BLaER1 (cell line): ENCODE measurements at regions not wholly inside any gene's neighbourhood (a gene's known extent, or its start where the extent isn't known, plus 50 kb on each side); places are given as distances from the start of the nearest gene placed in this dataset.

Experiments
- H3K27ac ChIP-seq: shearing (Covaris generic); formaldehyde crosslinking; 2 replicates; pipeline ENCODE4 v1.8.1; 2022
- H3K27me3 ChIP-seq: shearing (Covaris generic); formaldehyde crosslinking; 2 replicates; pipeline ENCODE4 v1.8.1; 2022
- H3K36me3 ChIP-seq: shearing (Covaris generic); formaldehyde crosslinking; 2 replicates; pipeline ENCODE4 v1.8.1; 2022
- H3K4me1 ChIP-seq: shearing (Covaris generic); formaldehyde crosslinking; 2 replicates; pipeline ENCODE4 v1.8.1; 2022
- H3K4me2 ChIP-seq: shearing (Covaris generic); formaldehyde crosslinking; 2 replicates; pipeline ENCODE4 v1.8.1; 2022
- H3K4me3 ChIP-seq: shearing (Covaris generic); formaldehyde crosslinking; 2 replicates; pipeline ENCODE4 v1.8.1; 2022
- H3K9ac ChIP-seq: shearing (Covaris generic); formaldehyde crosslinking; 2 replicates; pipeline ENCODE4 v1.8.1; 2022
- H3K9me3 ChIP-seq: shearing (Covaris generic); formaldehyde crosslinking; 2 replicates; pipeline ENCODE4 v1.8.1; 2022
- H4K20me1 ChIP-seq: shearing (Covaris generic); formaldehyde crosslinking; 2 replicates; pipeline ENCODE4 v1.8.1; 2022
- Cebpa-rat ChIP-seq: shearing (Covaris generic); IDR thresholded peaks from 2 replicates; pipeline ENCODE4 v1.8.1; 2022

- TF ChIP-seq Cebpa-rat = no peak
- Histone ChIP-seq H3K27me3 (no peaks in the 10 kb centered on the region), H3K9ac (no peak overlapping the region), H3K9me3 (no peaks in the 10 kb centered on the region), H3K4me3 (no peak overlapping the region), H3K4me2 (no peak overlapping the region), H3K4me1 (no peaks in the 10 kb centered on the region), H4K20me1 (no peaks in the 10 kb centered on the region), H3K27ac (no peak overlapping the region), H3K36me3 (no peaks in the 10 kb centered on the region)
These were observed 125.9 kb upstream of the ADAMTSL1 start for GRCh38 chr9:18348083-18348475.

- Histone ChIP-seq H3K4me2 (no peak overlapping the region), H3K4me1 (no peaks in the 10 kb centered on the region), H3K9me3 (no peaks in the 10 kb centered on the region), H4K20me1 (no peaks in the 10 kb centered on the region), H3K36me3 (no peaks in the 10 kb centered on the region), H3K4me3 (no peak overlapping the region), H3K27ac (no peak overlapping the region), H3K9ac (no peak overlapping the region), H3K27me3 (no peaks in the 10 kb centered on the region)
- no peak for TF ChIP-seq Cebpa-rat
These were observed 124.4 kb upstream of the ADAMTSL1 start for GRCh38 chr9:18349530-18349929.

GRCh38 chr9:18350036-18350435 lies 123.9 kb upstream of the ADAMTSL1 start:
- H3K4me1 ChIP-seq = no peaks in the 10 kb centered on the region
- H3K9ac ChIP-seq = no peak overlapping the region
- H3K4me2 ChIP-seq = no peak overlapping the region
- H3K4me3 ChIP-seq = no peak overlapping the region
- no peak overlapping the region for H3K27ac ChIP-seq
- no peaks in the 10 kb centered on the region for H3K9me3 ChIP-seq
- no peaks in the 10 kb centered on the region for H4K20me1 ChIP-seq
- TF ChIP-seq Cebpa-rat = no peak
- H3K36me3 ChIP-seq = no peaks in the 10 kb centered on the region
- no peaks in the 10 kb centered on the region for H3K27me3 ChIP-seq

GRCh38 chr9:18350995-18351595 lies 122.9 kb upstream of the ADAMTSL1 start:
- Histone ChIP-seq H3K4me1 (no peaks in the 10 kb centered on the region), H3K27ac (no peak overlapping the region), H3K4me3 (no peak overlapping the region), H3K27me3 (no peaks in the 10 kb centered on the region), H3K9ac (no peak overlapping the region), H3K36me3 (no peaks in the 10 kb centered on the region), H4K20me1 (no peaks in the 10 kb centered on the region), H3K4me2 (no peak overlapping the region), H3K9me3 (no peaks in the 10 kb centered on the region)
- TF ChIP-seq Cebpa-rat = no peak

GRCh38 chr9:18352711-18353110 lies 121.2 kb upstream of the ADAMTSL1 start:
- no peaks in the 10 kb centered on the region for H3K9me3 ChIP-seq
- H3K27me3 ChIP-seq = no peaks in the 10 kb centered on the region
- H3K4me2 ChIP-seq = no peak overlapping the region
- H3K4me3 ChIP-seq = no peak overlapping the region
- TF ChIP-seq Cebpa-rat = no peak
- H4K20me1 ChIP-seq = no peaks in the 10 kb centered on the region
- no peaks in the 10 kb centered on the region for H3K4me1 ChIP-seq
- no peak overlapping the region for H3K27ac ChIP-seq
- H3K36me3 ChIP-seq = no peaks in the 10 kb centered on the region
- no peak overlapping the region for H3K9ac ChIP-seq

GRCh38 chr9:18353473-18353872 lies 120.5 kb upstream of the ADAMTSL1 start:
- H3K4me1 ChIP-seq = no peaks in the 10 kb centered on the region
- TF ChIP-seq Cebpa-rat = no peak
- H3K9ac ChIP-seq = no peak overlapping the region
- no peak overlapping the region for H3K4me2 ChIP-seq
- H4K20me1 ChIP-seq = no peaks in the 10 kb centered on the region
- H3K27ac ChIP-seq = no peak overlapping the region
- H3K4me3 ChIP-seq = no peak overlapping the region
- no peaks in the 10 kb centered on the region for H3K9me3 ChIP-seq
- H3K27me3 ChIP-seq = no peaks in the 10 kb centered on the region
- H3K36me3 ChIP-seq = no peaks in the 10 kb centered on the region

GRCh38 chr9:18357321-18357720 lies 116.6 kb upstream of the ADAMTSL1 start:
- TF ChIP-seq Cebpa-rat = no peak
- Histone ChIP-seq H3K9me3 (no peaks in the 10 kb centered on the region), H3K27me3 (no peaks in the 10 kb centered on the region), H3K9ac (no peak overlapping the region), H4K20me1 (no peaks in the 10 kb centered on the region), H3K4me1 (peaks cover 17% of the 10 kb centered on the region), H3K36me3 (no peaks in the 10 kb centered on the region), H3K4me3 (no peak overlapping the region), H3K4me2 (no peak overlapping the region), H3K27ac (no peak overlapping the region)

- H3K4me3 ChIP-seq = no peak overlapping the region
- no peaks in the 10 kb centered on the region for H3K9me3 ChIP-seq
- H3K36me3 ChIP-seq = no peaks in the 10 kb centered on the region
- H3K27me3 ChIP-seq = no peaks in the 10 kb centered on the region
- H3K4me1 ChIP-seq = peaks cover 27% of the 10 kb centered on the region
- H3K27ac ChIP-seq = no peak overlapping the region
- no peak for TF ChIP-seq Cebpa-rat
- no peak overlapping the region for H3K9ac ChIP-seq
- no peaks in the 10 kb centered on the region for H4K20me1 ChIP-seq
- H3K4me2 ChIP-seq = no peak overlapping the region
These were observed 115.6 kb upstream of the ADAMTSL1 start for GRCh38 chr9:18358325-18358724.

GRCh38 chr9:18359335-18359734 lies 114.6 kb upstream of the ADAMTSL1 start:
- peaks cover 35% of the 10 kb centered on the region for H3K4me1 ChIP-seq
- no peaks in the 10 kb centered on the region for H3K36me3 ChIP-seq
- no peaks in the 10 kb centered on the region for H3K27me3 ChIP-seq
- no peak overlapping the region for H3K27ac ChIP-seq
- no peaks in the 10 kb centered on the region for H3K9me3 ChIP-seq
- no peak overlapping the region for H3K4me2 ChIP-seq
- TF ChIP-seq Cebpa-rat = no peak
- H3K9ac ChIP-seq = no peak overlapping the region
- H4K20me1 ChIP-seq = no peaks in the 10 kb centered on the region
- H3K4me3 ChIP-seq = no peak overlapping the region

GRCh38 chr9:18360005-18360404 lies 113.9 kb upstream of the ADAMTSL1 start:
- no peaks in the 10 kb centered on the region for H4K20me1 ChIP-seq
- TF ChIP-seq Cebpa-rat = no peak
- no peaks in the 10 kb centered on the region for H3K9me3 ChIP-seq
- H3K27me3 ChIP-seq = no peaks in the 10 kb centered on the region
- H3K4me2 ChIP-seq = peak overlapping the region; percentile 51
- no peak overlapping the region for H3K9ac ChIP-seq
- peaks cover 39% of the 10 kb centered on the region for H3K4me1 ChIP-seq
- H3K36me3 ChIP-seq = no peaks in the 10 kb centered on the region
- no peak overlapping the region for H3K4me3 ChIP-seq
- no peak overlapping the region for H3K27ac ChIP-seq

GRCh38 chr9:18361646-18362045 lies 112.3 kb upstream of the ADAMTSL1 start:
- Histone ChIP-seq H3K27me3 (no peaks in the 10 kb centered on the region), H3K4me3 (no peak overlapping the region), H4K20me1 (no peaks in the 10 kb centered on the region), H3K9ac (no peak overlapping the region), H3K9me3 (no peaks in the 10 kb centered on the region), H3K27ac (no peak overlapping the region), H3K36me3 (no peaks in the 10 kb centered on the region), H3K4me1 (peaks cover 51% of the 10 kb centered on the region), H3K4me2 (no peak overlapping the region)
- TF ChIP-seq Cebpa-rat = no peak
